Keratinocyte (primary cell): ENCODE measurements at regions not wholly inside any gene's neighbourhood (a gene's known extent, or its start where the extent isn't known, plus 50 kb on each side); places are given as distances from the start of the nearest gene placed in this dataset.

Experiments used
- DNase-seq: peaks from one replicate; pipeline ENCODE4 v3.0.0-alpha.2; 2011; ENCODE audit warnings: low read depth, missing footprints, low spot score
- FAIRE-seq: peaks from 2 replicates; lab custom pipeline; 2011; peaks lifted over from hg19 to GRCh38; lab: Jason Lieb, UNC
- H2AFZ ChIP-seq: 2 replicates; pipeline ENCODE4 v1.6.0; 2012; ENCODE audit warnings: low read length, control low read depth, inconsistent platforms; ENCODE audit not compliant: control insufficient read depth
- H3K27ac ChIP-seq: 2 replicates; pipeline ENCODE4 v1.5.1; 2011; ENCODE audit warnings: low read length; ENCODE audit not compliant: control insufficient read depth, insufficient read depth
- H3K27me3 ChIP-seq: 3 replicates; pipeline ENCODE4 v1.6.0; 2011; ENCODE audit warnings: low read length; ENCODE audit not compliant: control insufficient read depth, insufficient read depth; ENCODE audit errors: extremely low read depth
- H3K36me3 ChIP-seq, 2 experiments: 2 replicates in 1 of 2; 3 replicates in 1 of 2; pipeline ENCODE4 v1.5.1; 2011; ENCODE audit warnings: low read length in 2 of 2, mild to moderate bottlenecking in 1 of 2; ENCODE audit not compliant: control insufficient read depth in 2 of 2, insufficient read depth in 2 of 2; ENCODE audit errors: extremely low read depth in 1 of 2
- H3K4me1 ChIP-seq: 3 replicates; pipeline ENCODE4 v1.5.1; 2011; ENCODE audit warnings: low read length; ENCODE audit not compliant: control insufficient read depth, insufficient read depth; ENCODE audit errors: extremely low read depth
- H3K4me2 ChIP-seq: 3 replicates; pipeline ENCODE4 v1.6.0; 2011; ENCODE audit warnings: low read depth, low read length; ENCODE audit not compliant: control insufficient read depth, insufficient read depth; ENCODE audit errors: extremely low read depth
- H3K4me3 ChIP-seq, 3 experiments: fragments of 200-600 bp in 1 of 3; sonication (generic) in 1 of 3; 2 replicates in 2 of 3; 3 replicates in 1 of 3; pipeline ENCODE4 v1.5.1; 2011 to 2016; ENCODE audit warnings: low read length in 3 of 3, mild to moderate bottlenecking in 3 of 3, control low read depth in 2 of 3, inconsistent platforms in 1 of 3, low read depth in 1 of 3, mixed read lengths in 1 of 3, mixed run types in 1 of 3, moderate library complexity in 1 of 3; ENCODE audit not compliant: control insufficient read depth in 2 of 3, insufficient read depth in 2 of 3; ENCODE audit errors: extremely low read depth in 1 of 3
- H3K79me2 ChIP-seq: 2 replicates; pipeline ENCODE4 v1.6.0; 2012; ENCODE audit warnings: low read length; ENCODE audit not compliant: control insufficient read depth, insufficient read depth
- H3K9ac ChIP-seq: 3 replicates; pipeline ENCODE4 v1.6.0; 2011; ENCODE audit warnings: low read length; ENCODE audit not compliant: control insufficient read depth, insufficient read depth; ENCODE audit errors: extremely low read depth
- H3K9me1 ChIP-seq: 3 replicates; pipeline ENCODE4 v1.6.0; 2011; ENCODE audit warnings: low read length; ENCODE audit not compliant: control insufficient read depth, insufficient read depth; ENCODE audit errors: extremely low read depth
- H3K9me3 ChIP-seq: 2 replicates; pipeline ENCODE4 v1.5.1; 2012; ENCODE audit warnings: low read depth, low read length; ENCODE audit not compliant: control insufficient read depth
- H4K20me1 ChIP-seq: 3 replicates; pipeline ENCODE4 v1.6.0; 2011; ENCODE audit warnings: low read length; ENCODE audit not compliant: control insufficient read depth, insufficient read depth; ENCODE audit errors: extremely low read depth
- EZH2 ChIP-seq: IDR thresholded peaks from one replicate; pipeline ENCODE4 v1.6.1; 2012; ENCODE audit warnings: inconsistent platforms, mild to moderate bottlenecking, low read length, moderate library complexity
- dilution Hi-C: fragments of 300-500 bp; cut with MboI; formaldehyde crosslinking; loops from one replicate; pipeline ENCODE4 v1.7.0; 2020; ENCODE audit warnings: low sequenced_read_pairs; ENCODE audit not compliant: extremely low pct_ligation_motif_present
- small RNA-seq, 3 experiments: library from RNA; depleted of rRNA; stranded (forward); fragments of <200 nt; gene quantifications; one replicate each; pipeline ENCODE3, GENCODE V24; 2012; ENCODE audit warnings: low read depth in 3 of 3, low replicate concordance in 1 of 3; ENCODE audit not compliant: insufficient read length in 3 of 3
- TF ChIP-seq, protein P1 (sequence below), 3 experiments: IDR thresholded peaks in 1 of 3; conservative IDR thresholded peaks in 1 of 3; optimal IDR thresholded peaks in 1 of 3; 2 replicates in 2 of 3; 3 replicates in 1 of 3; pipeline versions ENCODE3 to v1.5.1; 2011; ENCODE audit warnings: low read length in 3 of 3, mild to moderate bottlenecking in 3 of 3, moderate library complexity in 2 of 3, control low read depth in 1 of 3, inconsistent platforms in 1 of 3; ENCODE audit not compliant: insufficient read depth in 2 of 3; ENCODE audit errors: extremely low read depth in 1 of 3

DNA sequence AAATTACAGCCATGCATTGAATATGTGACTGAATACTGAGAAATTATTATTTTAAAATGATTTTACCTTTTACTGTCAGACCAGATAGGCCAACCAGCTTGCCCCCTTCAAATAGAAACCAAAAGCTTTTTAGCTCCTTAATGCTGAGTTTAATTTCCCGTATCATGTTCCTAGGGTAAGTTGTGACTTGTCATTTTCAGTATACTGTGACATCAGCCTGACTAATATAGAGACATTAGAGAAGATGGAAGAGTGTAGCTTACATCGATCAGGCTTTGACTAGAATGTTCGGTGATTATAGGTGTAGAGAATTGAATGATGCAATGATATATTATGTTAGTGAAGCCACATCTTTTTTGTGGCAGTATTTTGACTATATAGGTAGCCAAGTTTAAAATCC, 50.6 kb upstream of the ZEB2 start:
- H3K79me2 ChIP-seq: no peaks in the 10 kb centered on the region
- dilution Hi-C loops: no loop called here
- no peaks in the 10 kb centered on the region for H3K9me3 ChIP-seq
- no peaks in the 10 kb centered on the region for H3K27me3 ChIP-seq
- H3K27ac ChIP-seq: no peak overlapping the region
- TF ChIP-seq, protein P1, sequence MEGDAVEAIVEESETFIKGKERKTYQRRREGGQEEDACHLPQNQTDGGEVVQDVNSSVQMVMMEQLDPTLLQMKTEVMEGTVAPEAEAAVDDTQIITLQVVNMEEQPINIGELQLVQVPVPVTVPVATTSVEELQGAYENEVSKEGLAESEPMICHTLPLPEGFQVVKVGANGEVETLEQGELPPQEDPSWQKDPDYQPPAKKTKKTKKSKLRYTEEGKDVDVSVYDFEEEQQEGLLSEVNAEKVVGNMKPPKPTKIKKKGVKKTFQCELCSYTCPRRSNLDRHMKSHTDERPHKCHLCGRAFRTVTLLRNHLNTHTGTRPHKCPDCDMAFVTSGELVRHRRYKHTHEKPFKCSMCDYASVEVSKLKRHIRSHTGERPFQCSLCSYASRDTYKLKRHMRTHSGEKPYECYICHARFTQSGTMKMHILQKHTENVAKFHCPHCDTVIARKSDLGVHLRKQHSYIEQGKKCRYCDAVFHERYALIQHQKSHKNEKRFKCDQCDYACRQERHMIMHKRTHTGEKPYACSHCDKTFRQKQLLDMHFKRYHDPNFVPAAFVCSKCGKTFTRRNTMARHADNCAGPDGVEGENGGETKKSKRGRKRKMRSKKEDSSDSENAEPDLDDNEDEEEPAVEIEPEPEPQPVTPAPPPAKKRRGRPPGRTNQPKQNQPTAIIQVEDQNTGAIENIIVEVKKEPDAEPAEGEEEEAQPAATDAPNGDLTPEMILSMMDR (optimal IDR thresholded peaks at IDR 0.05 in 1 of 3, IDR thresholded peaks at IDR 0.05 in 1 of 3, conservative IDR thresholded peaks at IDR 0.05 in 1 of 3; ENCODE audit: extremely low read depth in 1 of 3, insufficient read depth in 2 of 3, low read length in 3 of 3): no peak
- TF ChIP-seq EZH2: no peak
- FAIRE-seq (no peak), DNase-seq (no peak)
- no peak overlapping the region for H3K4me2 ChIP-seq
- H3K9ac ChIP-seq: no peak overlapping the region
- no peaks in the 10 kb centered on the region for H4K20me1 ChIP-seq
- no peak overlapping the region for H2AFZ ChIP-seq
- H3K9me1 ChIP-seq: no peaks in the 10 kb centered on the region
- no peaks in the 10 kb centered on the region for H3K36me3 ChIP-seq
- H3K4me3 ChIP-seq: no peak overlapping the region
- no peaks in the 10 kb centered on the region for H3K4me1 ChIP-seq

Small RNA genes lying in the stretch of these regions (small RNA-seq; reads per million reads assigned to genes)
- 0 reads per million in 3 experiments for gene RF00019
- gene RF01992: 0 reads per million in 3 experiments
- 0 reads per million in 3 experiments for gene RNA5SP106
- gene RNU6-692P: 0 reads per million in 3 experiments
- gene RNU6-715P: 0 reads per million in 3 experiments
- gene RNU7-2P: 0 to 0.50 (median 0) reads per million in 3 experiments
